Neural crest cell (in vitro differentiated cells): ENCODE measurements at regions not wholly inside any gene's neighbourhood (a gene's known extent, or its start where the extent isn't known, plus 50 kb on each side); places are given as distances from the start of the nearest gene placed in this dataset.

Experiments used
- DNase-seq: peaks from one replicate; pipeline ENCODE4 v3.0.0; 2021; ENCODE audit warnings: low read depth, mixed read lengths, low spot score
- H3K27ac Mint-ChIP-seq: one replicate; pipeline ENCODE4 v1.8.0; 2021; ENCODE audit warnings: mild to moderate bottlenecking, mixed read lengths; ENCODE audit not compliant: unreplicated experiment
- H3K27me3 Mint-ChIP-seq: 2 replicates; pipeline ENCODE4 v1.8.0; 2021; ENCODE audit warnings: low read depth, mild to moderate bottlenecking, mixed read lengths
- H3K36me3 Mint-ChIP-seq: 2 replicates; pipeline ENCODE4 v1.8.0; 2021; ENCODE audit warnings: low read depth, mild to moderate bottlenecking, mixed read lengths
- H3K4me1 Mint-ChIP-seq: 2 replicates; pipeline ENCODE4 v1.8.0; 2021; ENCODE audit warnings: mixed read lengths
- H3K4me3 Mint-ChIP-seq: one replicate; pipeline ENCODE4 v1.8.0; 2021; ENCODE audit warnings: mild to moderate bottlenecking, mixed read lengths
- H3K9me3 Mint-ChIP-seq: 2 replicates; pipeline ENCODE4 v1.8.0; 2021; ENCODE audit warnings: mixed read lengths
- TF ChIP-seq, protein P1 (sequence below): fragments of 200-600 bp; sonication (generic); conservative IDR thresholded peaks from 2 replicates; pipeline ENCODE4 v1.5.0; 2021; ENCODE audit warnings: antibody characterized with exemption, mild to moderate bottlenecking

- Mint-ChIP-seq H3K27ac (no peak overlapping the region), H3K4me3 (no peak overlapping the region), H3K36me3 (no peaks in the 10 kb centered on the region), H3K4me1 (peaks cover 5% of the 10 kb centered on the region), H3K9me3 (peaks cover 12% of the 10 kb centered on the region), H3K27me3 (no peaks in the 10 kb centered on the region)
- TF ChIP-seq, protein P1, sequence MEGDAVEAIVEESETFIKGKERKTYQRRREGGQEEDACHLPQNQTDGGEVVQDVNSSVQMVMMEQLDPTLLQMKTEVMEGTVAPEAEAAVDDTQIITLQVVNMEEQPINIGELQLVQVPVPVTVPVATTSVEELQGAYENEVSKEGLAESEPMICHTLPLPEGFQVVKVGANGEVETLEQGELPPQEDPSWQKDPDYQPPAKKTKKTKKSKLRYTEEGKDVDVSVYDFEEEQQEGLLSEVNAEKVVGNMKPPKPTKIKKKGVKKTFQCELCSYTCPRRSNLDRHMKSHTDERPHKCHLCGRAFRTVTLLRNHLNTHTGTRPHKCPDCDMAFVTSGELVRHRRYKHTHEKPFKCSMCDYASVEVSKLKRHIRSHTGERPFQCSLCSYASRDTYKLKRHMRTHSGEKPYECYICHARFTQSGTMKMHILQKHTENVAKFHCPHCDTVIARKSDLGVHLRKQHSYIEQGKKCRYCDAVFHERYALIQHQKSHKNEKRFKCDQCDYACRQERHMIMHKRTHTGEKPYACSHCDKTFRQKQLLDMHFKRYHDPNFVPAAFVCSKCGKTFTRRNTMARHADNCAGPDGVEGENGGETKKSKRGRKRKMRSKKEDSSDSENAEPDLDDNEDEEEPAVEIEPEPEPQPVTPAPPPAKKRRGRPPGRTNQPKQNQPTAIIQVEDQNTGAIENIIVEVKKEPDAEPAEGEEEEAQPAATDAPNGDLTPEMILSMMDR: no peak
- no peak for DNase-seq
Measured at GRCh38 chrX:39253551-39253950, 452.3 kb downstream of the MID1IP1 start.

- DNase-seq: no peak
- peaks cover 6% of the 10 kb centered on the region for H3K4me1 Mint-ChIP-seq
- no peaks in the 10 kb centered on the region for H3K36me3 Mint-ChIP-seq
- no peak overlapping the region for H3K4me3 Mint-ChIP-seq
- no peaks in the 10 kb centered on the region for H3K27me3 Mint-ChIP-seq
- no peak overlapping the region for H3K27ac Mint-ChIP-seq
- TF ChIP-seq, protein P1: no peak
- H3K9me3 Mint-ChIP-seq: peaks cover 7% of the 10 kb centered on the region
Measured at GRCh38 chrX:39258331-39258730, 457.1 kb downstream of the MID1IP1 start.

- no peak for DNase-seq
- Mint-ChIP-seq H3K27me3 (no peaks in the 10 kb centered on the region), H3K4me1 (peaks cover 6% of the 10 kb centered on the region), H3K4me3 (no peak overlapping the region), H3K36me3 (no peaks in the 10 kb centered on the region), H3K27ac (no peak overlapping the region), H3K9me3 (peaks cover 3% of the 10 kb centered on the region)
- TF ChIP-seq, protein P1: no peak
Measured at GRCh38 chrX:39260965-39261364, 459.7 kb downstream of the MID1IP1 start.

- no peaks in the 10 kb centered on the region for H3K36me3 Mint-ChIP-seq
- H3K4me3 Mint-ChIP-seq: no peak overlapping the region
- H3K9me3 Mint-ChIP-seq: peaks cover 2% of the 10 kb centered on the region
- TF ChIP-seq, protein P1: peak; percentile 64
- H3K4me1 Mint-ChIP-seq: peaks cover 6% of the 10 kb centered on the region
- peak; percentile 1 for DNase-seq
- H3K27ac Mint-ChIP-seq: no peak overlapping the region
- H3K27me3 Mint-ChIP-seq: no peaks in the 10 kb centered on the region
Measured at GRCh38 chrX:39261446-39262147, 460.3 kb downstream of the MID1IP1 start.

- H3K27ac Mint-ChIP-seq: no peak overlapping the region
- H3K4me1 Mint-ChIP-seq: peaks cover 6% of the 10 kb centered on the region
- TF ChIP-seq, protein P1: no peak
- DNase-seq: no peak
- H3K4me3 Mint-ChIP-seq: no peak overlapping the region
- no peaks in the 10 kb centered on the region for H3K27me3 Mint-ChIP-seq
- H3K9me3 Mint-ChIP-seq: peaks cover 4% of the 10 kb centered on the region
- H3K36me3 Mint-ChIP-seq: no peaks in the 10 kb centered on the region
Measured at GRCh38 chrX:39262641-39263040, 461.4 kb downstream of the MID1IP1 start.
